ENCODE measurements at regions not wholly inside any gene's neighbourhood (a gene's known extent, or its start where the extent isn't known, plus 50 kb on each side); places are given as distances from the start of the nearest gene placed in this dataset.

GRCh38 chr3:152205097-152205593 lies 63.6 kb upstream of the MBNL1 start:
- Histone ChIP-seq H3K23me2 (ENCODE audit: insufficient read length, low read depth, low read length, poor library complexity, severe bottlenecking) (no peaks in the 10 kb centered on the region), H3K27ac (ENCODE audit: insufficient read length, low read depth, low read length) (no peak overlapping the region), H3K4me1 (ENCODE audit: insufficient read depth, low read length) (no peaks in the 10 kb centered on the region), H4K91ac (ENCODE audit: insufficient read length, low read depth, low read length) (no peak overlapping the region), H3K27me3 (ENCODE audit: insufficient read depth, low read length) (no peaks in the 10 kb centered on the region), H4K5ac (ENCODE audit: insufficient read length, low read depth, low read length) (no peak overlapping the region), H3K9me3 (ENCODE audit: control insufficient read depth, low read depth, low read length) (no peaks in the 10 kb centered on the region), H2AFZ (ENCODE audit: low read length) (no peak overlapping the region), H3K4me2 (ENCODE audit: insufficient read depth, insufficient read length, low read length) (no peak overlapping the region), H2AK5ac (ENCODE audit: insufficient read length, low read length) (no peak overlapping the region), H2BK5ac (ENCODE audit: insufficient read length, low read length) (no peak overlapping the region), H3K23ac (ENCODE audit: insufficient read length, low read depth, low read length) (no peak overlapping the region), H2BK12ac (ENCODE audit: insufficient read length, low read depth, low read length) (no peak overlapping the region), H4K20me1 (ENCODE audit: control insufficient read depth, insufficient read depth, insufficient read length) (no peaks in the 10 kb centered on the region), H3K79me2 (ENCODE audit: insufficient read depth, low read length) (no peaks in the 10 kb centered on the region), H2BK120ac (ENCODE audit: low read depth, low read length, poor library complexity, severe bottlenecking) (no peak overlapping the region), H3K79me1 (ENCODE audit: insufficient read depth, low read depth, low read length, poor library complexity, severe bottlenecking) (no peaks in the 10 kb centered on the region), H2BK20ac (ENCODE audit: low read depth, low read length, poor library complexity, severe bottlenecking) (no peak overlapping the region), H4K8ac (replicated peaks; ENCODE audit: insufficient read length, low read depth, low read length) (no peak overlapping the region), H3K9ac (ENCODE audit: extremely low read depth, insufficient read length, low read length) (no peak overlapping the region), H3K18ac (ENCODE audit: insufficient read length, low read depth, low read length) (no peak overlapping the region), H3K14ac (ENCODE audit: insufficient read depth, low read length) (no peak overlapping the region), H2BK15ac (ENCODE audit: low read depth, low read length) (no peak overlapping the region), H3T11ph (ENCODE audit: low read length) (no peak overlapping the region), H3K4ac (ENCODE audit: low read depth, low read length) (no peak overlapping the region), H3K56ac (ENCODE audit: insufficient read length, low read depth, low read length) (no peak overlapping the region)
- H3K4me3 Mint-ChIP-seq: no peak overlapping the region; a peak in 1 of 5 replicates
- peaks cover 5 to 18% of the 10 kb centered on the region in 2 experiments for H3K4me1 Mint-ChIP-seq
- no peaks in the 10 kb centered on the region for H3K27me3 Mint-ChIP-seq (ENCODE audit: low read depth)
- no peaks in the 10 kb centered on the region for H3K36me3 Mint-ChIP-seq (ENCODE audit: insufficient read depth in 1 of 3, low read depth in 3 of 3)
- WGBS (ENCODE audit: extremely low coverage, insufficient read length, low lambda C conversion rate): no CpG with 5 or more reads among the region's 3 CpGs
- no peaks in the 10 kb centered on the region for H3K9me3 Mint-ChIP-seq
- H3K27ac Mint-ChIP-seq: peak overlapping the region; percentile 15 to 95 (median 49); a peak in 3 of 7 replicates
- TF ChIP-seq CTCF (conservative IDR thresholded peaks at IDR 0.05): no peak
- DNase-seq: no peak

Data from H9 (cell line).